ENCODE measurements at regions not wholly inside any gene's neighbourhood (a gene's known extent, or its start where the extent isn't known, plus 50 kb on each side); places are given as distances from the start of the nearest gene placed in this dataset.

- TF ChIP-seq, protein P1, sequence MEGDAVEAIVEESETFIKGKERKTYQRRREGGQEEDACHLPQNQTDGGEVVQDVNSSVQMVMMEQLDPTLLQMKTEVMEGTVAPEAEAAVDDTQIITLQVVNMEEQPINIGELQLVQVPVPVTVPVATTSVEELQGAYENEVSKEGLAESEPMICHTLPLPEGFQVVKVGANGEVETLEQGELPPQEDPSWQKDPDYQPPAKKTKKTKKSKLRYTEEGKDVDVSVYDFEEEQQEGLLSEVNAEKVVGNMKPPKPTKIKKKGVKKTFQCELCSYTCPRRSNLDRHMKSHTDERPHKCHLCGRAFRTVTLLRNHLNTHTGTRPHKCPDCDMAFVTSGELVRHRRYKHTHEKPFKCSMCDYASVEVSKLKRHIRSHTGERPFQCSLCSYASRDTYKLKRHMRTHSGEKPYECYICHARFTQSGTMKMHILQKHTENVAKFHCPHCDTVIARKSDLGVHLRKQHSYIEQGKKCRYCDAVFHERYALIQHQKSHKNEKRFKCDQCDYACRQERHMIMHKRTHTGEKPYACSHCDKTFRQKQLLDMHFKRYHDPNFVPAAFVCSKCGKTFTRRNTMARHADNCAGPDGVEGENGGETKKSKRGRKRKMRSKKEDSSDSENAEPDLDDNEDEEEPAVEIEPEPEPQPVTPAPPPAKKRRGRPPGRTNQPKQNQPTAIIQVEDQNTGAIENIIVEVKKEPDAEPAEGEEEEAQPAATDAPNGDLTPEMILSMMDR (IDR thresholded peaks at IDR 0.05; ENCODE audit: insufficient read depth, low read depth, low read length) = no peak
- Histone ChIP-seq H3K36me3 (ENCODE audit: control insufficient read depth, insufficient read depth, low read length) (no peaks in the 10 kb centered on the region), H3K4me3 (ENCODE audit: low read depth, low read length) (no peak overlapping the region), H3K27me3 (ENCODE audit: control insufficient read depth, insufficient read depth, low read length) (no peaks in the 10 kb centered on the region)
- ChIA-PET POLR2A (no interaction called here), CTCF (interaction anchor here (1.1 kb wide), 1 partner anchor 19 kb away, joined by 3 read pairs; no protein-coding TSS in a partner anchor)
- DNase-seq (ENCODE audit: low read depth) = no peak
Observed at GRCh38 chr7:41814888-41815287, 112.0 kb upstream of the INHBA start.

GRCh38 chr7:41813286-41813685, 110.4 kb upstream of the INHBA start:
- CTCF ChIA-PET = no interaction called here
- TF ChIP-seq, protein P1 (IDR thresholded peaks at IDR 0.05; ENCODE audit: insufficient read depth, low read depth, low read length) = no peak

DNA sequence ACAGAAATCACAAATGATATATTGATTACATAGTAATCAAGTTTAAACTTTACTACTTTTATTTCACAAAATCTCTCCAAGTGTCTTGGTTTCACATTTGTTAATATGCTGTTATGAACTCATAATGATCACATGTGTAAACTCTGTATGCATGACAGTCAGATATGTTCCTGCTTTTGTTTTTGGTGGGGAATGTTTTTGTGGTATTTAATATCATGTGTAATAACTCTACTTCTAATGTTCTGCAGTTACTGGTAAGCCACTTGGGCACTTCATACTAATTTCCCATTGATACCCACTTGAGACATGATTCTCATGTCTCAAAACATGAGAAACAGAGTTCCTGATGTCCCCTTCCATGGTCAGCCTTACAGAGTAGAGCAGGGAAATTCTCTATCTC, 109.1 kb upstream of the INHBA start:
- TF ChIP-seq, protein P1 (IDR thresholded peaks at IDR 0.05; ENCODE audit: insufficient read depth, low read depth, low read length) = no peak
- Histone ChIP-seq H3K4me3 (ENCODE audit: low read depth, low read length) (no peak overlapping the region), H3K36me3 (ENCODE audit: control insufficient read depth, insufficient read depth, low read length) (no peaks in the 10 kb centered on the region), H3K27me3 (ENCODE audit: control insufficient read depth, insufficient read depth, low read length) (no peaks in the 10 kb centered on the region)
- no peak for DNase-seq (ENCODE audit: low read depth)
- POLR2A ChIA-PET = no interaction called here
- CTCF ChIA-PET = no interaction called here

More at GRCh38 chr7:41813286-41813685, 110.4 kb upstream of the INHBA start:
- DNase-seq (ENCODE audit: low read depth) = no peak
- no peaks in the 10 kb centered on the region for H3K36me3 ChIP-seq (ENCODE audit: control insufficient read depth, insufficient read depth, low read length)
- POLR2A ChIA-PET = interaction anchor here (0.6 kb wide), 1 partner anchor 14 kb away, joined by 5 read pairs; no protein-coding TSS in a partner anchor
- H3K4me3 ChIP-seq (ENCODE audit: low read depth, low read length) = no peak overlapping the region
- no peaks in the 10 kb centered on the region for H3K27me3 ChIP-seq (ENCODE audit: control insufficient read depth, insufficient read depth, low read length)

DNA sequence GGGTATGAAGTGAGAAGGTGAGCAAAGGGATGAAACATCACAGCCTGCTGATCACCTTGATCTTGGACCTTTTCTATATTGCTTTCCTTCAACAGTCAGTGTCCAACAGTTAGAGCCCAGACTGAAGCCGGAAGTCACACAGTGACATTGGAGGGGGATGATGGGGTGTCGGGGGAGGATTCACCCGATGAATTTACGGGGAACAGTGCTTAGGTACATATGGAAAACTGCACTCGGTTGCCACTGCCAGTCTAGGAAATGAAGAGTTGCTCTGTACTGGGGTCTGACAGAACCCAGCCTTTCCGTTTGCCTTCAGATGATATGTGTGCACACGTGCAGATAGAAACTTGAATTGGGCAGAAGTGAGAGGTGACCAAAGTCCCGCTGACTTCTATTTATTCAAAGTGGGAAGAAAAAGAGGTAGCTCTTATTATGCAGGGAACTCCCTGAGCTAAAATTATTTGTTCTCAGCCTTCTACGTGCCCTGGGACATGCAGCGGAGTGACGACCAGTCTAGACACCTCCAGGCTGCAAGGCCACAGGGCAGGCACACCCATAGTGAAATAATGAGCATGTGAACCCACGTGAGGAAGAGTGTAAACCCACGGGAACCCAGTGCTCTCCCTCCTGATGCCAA, 107.2 kb upstream of the INHBA start:
- H3K36me3 ChIP-seq (ENCODE audit: control insufficient read depth, insufficient read depth, low read length) = no peaks in the 10 kb centered on the region
- no peak for DNase-seq (ENCODE audit: low read depth)
- TF ChIP-seq, protein P1 (IDR thresholded peaks at IDR 0.05; ENCODE audit: insufficient read depth, low read depth, low read length) = no peak
- CTCF ChIA-PET = no interaction called here
- POLR2A ChIA-PET = no interaction called here
- H3K27me3 ChIP-seq (ENCODE audit: control insufficient read depth, insufficient read depth, low read length) = no peaks in the 10 kb centered on the region
- H3K4me3 ChIP-seq (ENCODE audit: low read depth, low read length) = no peak overlapping the region

DNA sequence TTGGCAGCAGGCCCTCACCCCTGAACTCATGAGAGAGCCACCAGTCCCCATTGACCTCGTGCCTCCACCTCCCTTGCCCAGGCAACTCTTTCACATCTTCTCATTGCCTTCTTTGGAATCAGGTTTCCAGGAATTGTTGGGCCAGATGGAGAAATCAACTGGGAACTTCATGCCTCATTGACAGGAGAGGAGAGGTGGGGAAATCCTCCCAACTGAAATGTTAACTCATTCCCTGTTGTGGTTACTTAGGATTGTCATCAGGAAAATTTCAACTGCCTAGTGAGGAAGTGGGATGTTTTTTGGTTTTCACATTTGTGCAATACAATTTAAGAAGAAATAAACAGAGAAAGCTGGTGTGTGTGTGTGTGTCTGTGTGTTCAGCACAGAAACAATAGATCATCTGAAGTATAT, 106.6 kb upstream of the INHBA start:
- H3K36me3 ChIP-seq (ENCODE audit: control insufficient read depth, insufficient read depth, low read length) = no peaks in the 10 kb centered on the region
- TF ChIP-seq, protein P1 (IDR thresholded peaks at IDR 0.05; ENCODE audit: insufficient read depth, low read depth, low read length) = no peak
- ChIA-PET CTCF (interaction anchor here (1.5 kb wide), 1 partner anchor 30 kb away, joined by 3 read pairs; no protein-coding TSS in a partner anchor), POLR2A (no interaction called here)
- no peak overlapping the region for H3K4me3 ChIP-seq (ENCODE audit: low read depth, low read length)
- DNase-seq (ENCODE audit: low read depth) = no peak
- no peaks in the 10 kb centered on the region for H3K27me3 ChIP-seq (ENCODE audit: control insufficient read depth, insufficient read depth, low read length)

All from BJ (cell line).